ENCODE measurements at regions not wholly inside any gene's neighbourhood (a gene's known extent, or its start where the extent isn't known, plus 50 kb on each side); places are given as distances from the start of the nearest gene placed in this dataset.

- Histone ChIP-seq H3K4me3 (IDR thresholded peaks at IDR 0.05; ENCODE audit: insufficient read depth, low read depth, low read length) (no peak overlapping the region), H3K9ac (no peak overlapping the region), H3K36me3 (ENCODE audit: insufficient read depth) (no peaks in the 10 kb centered on the region), H2AFZ (ENCODE audit: low read depth) (no peak overlapping the region), H3K27me3 (ENCODE audit: insufficient read depth, low read depth) (no peaks in the 10 kb centered on the region), H3K27ac (no peak overlapping the region), H3K4me1 (ENCODE audit: low read depth, poor library complexity, severe bottlenecking) (no peaks in the 10 kb centered on the region), H4K20me1 (ENCODE audit: insufficient read depth) (no peaks in the 10 kb centered on the region), H3K79me2 (ENCODE audit: insufficient read depth, low read depth) (no peaks in the 10 kb centered on the region), H3K4me2 (no peak overlapping the region)
- TF ChIP-seq CTCF (conservative IDR thresholded peaks at IDR 0.05; ENCODE audit: low read depth, low read length): no peak
These were observed 663.6 kb downstream of the RNF144B start for GRCh38 chr6:19050765-19051164.

- no peaks in the 10 kb centered on the region for H3K4me1 ChIP-seq (ENCODE audit: low read depth, poor library complexity, severe bottlenecking)
- H3K27ac ChIP-seq: no peak overlapping the region
- H3K27me3 ChIP-seq (ENCODE audit: insufficient read depth, low read depth): no peaks in the 10 kb centered on the region
- H3K4me2 ChIP-seq: no peak overlapping the region
- no peak overlapping the region for H2AFZ ChIP-seq (ENCODE audit: low read depth)
- H3K36me3 ChIP-seq (ENCODE audit: insufficient read depth): no peaks in the 10 kb centered on the region
- H3K79me2 ChIP-seq (ENCODE audit: insufficient read depth, low read depth): no peaks in the 10 kb centered on the region
- no peaks in the 10 kb centered on the region for H4K20me1 ChIP-seq (ENCODE audit: insufficient read depth)
- no peak overlapping the region for H3K9ac ChIP-seq
- TF ChIP-seq CTCF (conservative IDR thresholded peaks at IDR 0.05; ENCODE audit: low read depth, low read length): no peak
- H3K4me3 ChIP-seq (IDR thresholded peaks at IDR 0.05; ENCODE audit: insufficient read depth, low read depth, low read length): no peak overlapping the region
These were observed 665.1 kb downstream of the RNF144B start for GRCh38 chr6:19052219-19052618.

- Histone ChIP-seq H3K79me2 (ENCODE audit: insufficient read depth, low read depth) (no peaks in the 10 kb centered on the region), H3K36me3 (ENCODE audit: insufficient read depth) (no peaks in the 10 kb centered on the region), H3K4me1 (ENCODE audit: low read depth, poor library complexity, severe bottlenecking) (no peaks in the 10 kb centered on the region), H3K9ac (no peak overlapping the region), H3K27me3 (ENCODE audit: insufficient read depth, low read depth) (no peaks in the 10 kb centered on the region), H3K4me3 (IDR thresholded peaks at IDR 0.05; ENCODE audit: insufficient read depth, low read depth, low read length) (no peak overlapping the region), H3K4me2 (no peak overlapping the region), H3K27ac (no peak overlapping the region), H4K20me1 (ENCODE audit: insufficient read depth) (no peaks in the 10 kb centered on the region), H2AFZ (ENCODE audit: low read depth) (no peak overlapping the region)
- no peak for TF ChIP-seq CTCF (conservative IDR thresholded peaks at IDR 0.05; ENCODE audit: low read depth, low read length)
These were observed 672.0 kb downstream of the RNF144B start for GRCh38 chr6:19059102-19059501.

- Histone ChIP-seq H3K4me2 (no peak overlapping the region), H4K20me1 (ENCODE audit: insufficient read depth) (no peaks in the 10 kb centered on the region), H3K27ac (no peak overlapping the region), H3K36me3 (ENCODE audit: insufficient read depth) (no peaks in the 10 kb centered on the region), H3K27me3 (ENCODE audit: insufficient read depth, low read depth) (no peaks in the 10 kb centered on the region), H3K79me2 (ENCODE audit: insufficient read depth, low read depth) (no peaks in the 10 kb centered on the region), H3K4me1 (ENCODE audit: low read depth, poor library complexity, severe bottlenecking) (no peaks in the 10 kb centered on the region), H3K9ac (no peak overlapping the region), H2AFZ (ENCODE audit: low read depth) (no peak overlapping the region), H3K4me3 (IDR thresholded peaks at IDR 0.05; ENCODE audit: insufficient read depth, low read depth, low read length) (no peak overlapping the region)
- TF ChIP-seq CTCF (conservative IDR thresholded peaks at IDR 0.05; ENCODE audit: low read depth, low read length): no peak
These were observed 680.0 kb downstream of the RNF144B start for GRCh38 chr6:19067165-19067564.

- no peak for TF ChIP-seq CTCF (conservative IDR thresholded peaks at IDR 0.05; ENCODE audit: low read depth, low read length)
- Histone ChIP-seq H3K4me3 (IDR thresholded peaks at IDR 0.05; ENCODE audit: insufficient read depth, low read depth, low read length) (no peak overlapping the region), H2AFZ (ENCODE audit: low read depth) (no peak overlapping the region), H3K27ac (no peak overlapping the region), H4K20me1 (ENCODE audit: insufficient read depth) (no peaks in the 10 kb centered on the region), H3K79me2 (ENCODE audit: insufficient read depth, low read depth) (no peaks in the 10 kb centered on the region), H3K27me3 (ENCODE audit: insufficient read depth, low read depth) (no peaks in the 10 kb centered on the region), H3K4me1 (ENCODE audit: low read depth, poor library complexity, severe bottlenecking) (no peaks in the 10 kb centered on the region), H3K4me2 (no peak overlapping the region), H3K36me3 (ENCODE audit: insufficient read depth) (no peaks in the 10 kb centered on the region), H3K9ac (no peak overlapping the region)
These were observed 683.4 kb downstream of the RNF144B start for GRCh38 chr6:19070520-19070919.
